ENCODE measurements at regions not wholly inside any gene's neighbourhood (a gene's known extent, or its start where the extent isn't known, plus 50 kb on each side); places are given as distances from the start of the nearest gene placed in this dataset.

DNA sequence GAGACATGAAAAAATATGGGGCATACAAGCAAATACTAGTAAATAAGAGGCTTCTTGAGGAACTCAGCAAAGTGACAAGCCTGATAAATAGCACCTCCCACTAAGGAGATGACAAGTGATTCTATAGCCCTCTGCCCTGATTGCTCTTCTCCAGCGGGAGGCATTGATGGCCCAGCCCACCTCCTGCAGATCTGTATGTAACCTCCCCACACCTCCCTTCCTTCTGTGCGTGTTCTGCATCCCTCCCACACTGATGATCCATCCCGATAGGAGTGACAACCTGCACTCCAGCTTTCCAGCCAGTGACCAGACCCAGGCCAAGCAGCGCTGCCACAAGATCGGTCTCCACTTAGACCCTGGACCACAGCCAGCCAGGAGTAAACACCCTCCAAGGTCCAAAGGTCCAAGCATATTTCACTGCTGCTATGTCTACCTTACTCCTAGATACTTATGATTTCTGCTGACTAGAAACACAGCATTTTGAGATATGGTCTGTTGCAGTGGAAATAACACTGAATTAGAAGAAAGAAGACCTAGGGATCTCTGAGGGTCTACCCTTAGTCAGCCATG lies 176.1 kb downstream of the BRINP2 start:
- TF ChIP-seq CTCF (IDR thresholded peaks at IDR 0.05) (no peak), POLR2A (IDR thresholded peaks at IDR 0.05) (no peak)

Measured in adrenal gland (tissue), 5 donors.